ENCODE measurements at regions not wholly inside any gene's neighbourhood (a gene's known extent, or its start where the extent isn't known, plus 50 kb on each side); places are given as distances from the start of the nearest gene placed in this dataset.

GRCh38 chr1:14441302-14441741 is 157.2 kb upstream of the KAZN start:
- Histone ChIP-seq H3K36me3 (ENCODE audit: control insufficient read depth, insufficient read depth, low read length) (no peaks in the 10 kb centered on the region), H3K27ac (no peak overlapping the region), H3K4me1 (no peaks in the 10 kb centered on the region), H2AFZ (no peak overlapping the region), H3K27me3 (ENCODE audit: control insufficient read depth, insufficient read depth, low read length) (no peaks in the 10 kb centered on the region), H3K4me2 (ENCODE audit: low read length) (no peak overlapping the region), H3K9me3 (ENCODE audit: control insufficient read depth, low read length) (no peaks in the 10 kb centered on the region), H3K9ac (no peak overlapping the region), H3K4me3 (ENCODE audit: low read depth, low read length) (no peak overlapping the region), H3K79me2 (no peaks in the 10 kb centered on the region)
- no peak for TF ChIP-seq CTCF (IDR thresholded peaks at IDR 0.05)

- Histone ChIP-seq H3K79me2 (no peaks in the 10 kb centered on the region), H3K4me2 (ENCODE audit: low read length) (no peak overlapping the region), H3K27me3 (ENCODE audit: control insufficient read depth, insufficient read depth, low read length) (no peaks in the 10 kb centered on the region), H3K27ac (no peak overlapping the region), H3K4me1 (no peaks in the 10 kb centered on the region), H3K9me3 (ENCODE audit: control insufficient read depth, low read length) (no peaks in the 10 kb centered on the region), H3K9ac (no peak overlapping the region), H2AFZ (no peak overlapping the region), H3K4me3 (ENCODE audit: low read depth, low read length) (no peak overlapping the region), H3K36me3 (ENCODE audit: control insufficient read depth, insufficient read depth, low read length) (no peaks in the 10 kb centered on the region)
- no peak for TF ChIP-seq CTCF (IDR thresholded peaks at IDR 0.05)
Observed at GRCh38 chr1:14442669-14443068, 155.8 kb upstream of the KAZN start.

GRCh38 chr1:14443164-14443787 is 155.2 kb upstream of the KAZN start:
- Histone ChIP-seq H3K27me3 (ENCODE audit: control insufficient read depth, insufficient read depth, low read length) (no peaks in the 10 kb centered on the region), H3K9ac (no peak overlapping the region), H3K79me2 (no peaks in the 10 kb centered on the region), H3K27ac (no peak overlapping the region), H3K4me3 (ENCODE audit: low read depth, low read length) (no peak overlapping the region), H3K4me1 (no peaks in the 10 kb centered on the region), H2AFZ (no peak overlapping the region), H3K4me2 (ENCODE audit: low read length) (no peak overlapping the region), H3K36me3 (ENCODE audit: control insufficient read depth, insufficient read depth, low read length) (no peaks in the 10 kb centered on the region), H3K9me3 (ENCODE audit: control insufficient read depth, low read length) (no peaks in the 10 kb centered on the region)
- no peak for TF ChIP-seq CTCF (IDR thresholded peaks at IDR 0.05)

GRCh38 chr1:14451217-14451616 is 147.3 kb upstream of the KAZN start:
- Histone ChIP-seq H3K79me2 (no peaks in the 10 kb centered on the region), H3K9me3 (ENCODE audit: control insufficient read depth, low read length) (no peaks in the 10 kb centered on the region), H2AFZ (no peak overlapping the region), H3K27ac (no peak overlapping the region), H3K9ac (no peak overlapping the region), H3K36me3 (ENCODE audit: control insufficient read depth, insufficient read depth, low read length) (no peaks in the 10 kb centered on the region), H3K4me1 (no peaks in the 10 kb centered on the region), H3K4me3 (ENCODE audit: low read depth, low read length) (no peak overlapping the region), H3K4me2 (ENCODE audit: low read length) (no peak overlapping the region), H3K27me3 (ENCODE audit: control insufficient read depth, insufficient read depth, low read length) (no peaks in the 10 kb centered on the region)
- no peak for TF ChIP-seq CTCF (IDR thresholded peaks at IDR 0.05)

- Histone ChIP-seq H3K27ac (no peak overlapping the region), H3K79me2 (no peaks in the 10 kb centered on the region), H3K4me2 (ENCODE audit: low read length) (no peak overlapping the region), H3K27me3 (ENCODE audit: control insufficient read depth, insufficient read depth, low read length) (no peaks in the 10 kb centered on the region), H3K9me3 (ENCODE audit: control insufficient read depth, low read length) (no peaks in the 10 kb centered on the region), H3K4me3 (ENCODE audit: low read depth, low read length) (no peak overlapping the region), H3K36me3 (ENCODE audit: control insufficient read depth, insufficient read depth, low read length) (no peaks in the 10 kb centered on the region), H3K4me1 (no peaks in the 10 kb centered on the region), H2AFZ (no peak overlapping the region), H3K9ac (no peak overlapping the region)
- TF ChIP-seq CTCF (IDR thresholded peaks at IDR 0.05) = no peak
Observed at GRCh38 chr1:14452551-14452950, 145.9 kb upstream of the KAZN start.

All from parathyroid adenoma (tissue), 2 donors.